ENCODE measurements at regions not wholly inside any gene's neighbourhood (a gene's known extent, or its start where the extent isn't known, plus 50 kb on each side); places are given as distances from the start of the nearest gene placed in this dataset.

GRCh38 chr4:7128644-7129043, 60.8 kb upstream of the GRPEL1 start:
- no peak for DNase-seq (ENCODE audit: low read depth)
- H3K4me3 ChIP-seq (ENCODE audit: low read depth, low read length): no peak overlapping the region

- no peak overlapping the region for H3K4me3 ChIP-seq (ENCODE audit: low read depth, low read length)
- no peak for DNase-seq (ENCODE audit: low read depth)
Measured at GRCh38 chr4:7128234-7128633, 60.4 kb upstream of the GRPEL1 start.

- no peak for DNase-seq (ENCODE audit: low read depth)
- no peak overlapping the region for H3K4me3 ChIP-seq (ENCODE audit: low read depth, low read length)
Measured at GRCh38 chr4:7127576-7127975, 59.7 kb upstream of the GRPEL1 start.

- no peak overlapping the region for H3K4me3 ChIP-seq (ENCODE audit: low read depth, low read length)
- no peak for DNase-seq (ENCODE audit: low read depth)
Measured at GRCh38 chr4:7126981-7127380, 59.1 kb upstream of the GRPEL1 start.

- DNase-seq (ENCODE audit: low read depth): peak; percentile 85
- H3K4me3 ChIP-seq (ENCODE audit: low read depth, low read length): no peak overlapping the region
Measured at GRCh38 chr4:7124689-7125442, 57.0 kb upstream of the GRPEL1 start.

- H3K4me3 ChIP-seq (ENCODE audit: low read depth, low read length): no peak overlapping the region
- DNase-seq (ENCODE audit: low read depth): no peak
Measured at GRCh38 chr4:7121866-7122653, 54.2 kb upstream of the GRPEL1 start.

GRCh38 chr4:7121174-7121573, 53.3 kb upstream of the GRPEL1 start:
- no peak for DNase-seq (ENCODE audit: low read depth)
- no peak overlapping the region for H3K4me3 ChIP-seq (ENCODE audit: low read depth, low read length)

GRCh38 chr4:7120341-7120740, 52.5 kb upstream of the GRPEL1 start:
- no peak overlapping the region for H3K4me3 ChIP-seq (ENCODE audit: low read depth, low read length)
- DNase-seq (ENCODE audit: low read depth): no peak

GRCh38 chr4:7118013-7118832, 50.4 kb upstream of the GRPEL1 start:
- H3K4me3 ChIP-seq (ENCODE audit: low read depth, low read length): no peak overlapping the region
- DNase-seq (ENCODE audit: low read depth): no peak
